HG03108 (cell line): ENCODE measurements at regions not wholly inside any gene's neighbourhood (a gene's known extent, or its start where the extent isn't known, plus 50 kb on each side); places are given as distances from the start of the nearest gene placed in this dataset.
"Not testable (repeated sequence)": the region's sequence is repeated elsewhere in the genome, so short reads cannot be mapped to it uniquely, and the experiment has no call there.

ENCODE experiments used
- ATAC-seq: cut with Tn5 transposase; IDR thresholded peaks from one replicate; pipeline ENCODE4 v1.9.1; 2021; ENCODE audit warnings: moderate library complexity; ENCODE audit not compliant: unreplicated experiment

DNA sequence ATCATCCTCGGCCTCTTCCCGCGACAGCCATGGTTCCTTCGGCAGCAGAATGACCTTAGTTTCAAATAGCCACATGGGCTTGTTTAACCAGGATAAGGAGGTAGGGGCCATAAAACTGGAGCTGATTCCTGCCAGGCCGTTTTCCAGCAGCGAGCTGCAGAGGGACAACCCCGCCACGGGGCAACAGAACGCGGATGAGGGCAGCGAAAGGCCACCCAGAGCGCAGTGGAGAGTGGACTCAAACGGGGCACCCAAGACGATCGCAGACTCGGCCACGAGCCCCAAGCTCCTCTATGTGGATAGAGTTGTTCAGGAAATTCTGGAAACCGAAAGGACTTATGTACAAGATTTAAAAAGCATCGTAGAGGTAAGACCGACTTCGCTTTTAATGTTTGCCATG is 131.8 kb upstream of the MTHFD1L start:
- no peak for ATAC-seq

DNA sequence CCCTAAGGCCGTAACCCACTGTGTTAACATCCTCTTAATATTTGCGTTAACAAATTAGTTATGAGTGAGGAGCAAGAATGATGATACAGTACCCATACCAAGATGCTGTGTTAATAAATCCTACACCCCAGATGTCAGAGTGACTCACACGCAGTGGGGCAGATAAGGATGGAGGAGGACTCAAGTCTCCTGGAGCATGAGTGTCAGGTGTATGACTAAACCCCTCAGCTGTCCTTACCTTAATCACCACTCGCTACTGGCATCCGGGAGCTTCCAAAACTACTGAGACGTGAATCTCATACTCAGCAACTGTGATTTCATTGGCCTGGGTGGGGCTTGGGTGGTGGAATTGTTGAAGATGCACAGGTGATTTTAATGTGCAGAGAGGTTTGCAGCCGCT is 131.3 kb upstream of the MTHFD1L start:
- ATAC-seq = no peak

DNA sequence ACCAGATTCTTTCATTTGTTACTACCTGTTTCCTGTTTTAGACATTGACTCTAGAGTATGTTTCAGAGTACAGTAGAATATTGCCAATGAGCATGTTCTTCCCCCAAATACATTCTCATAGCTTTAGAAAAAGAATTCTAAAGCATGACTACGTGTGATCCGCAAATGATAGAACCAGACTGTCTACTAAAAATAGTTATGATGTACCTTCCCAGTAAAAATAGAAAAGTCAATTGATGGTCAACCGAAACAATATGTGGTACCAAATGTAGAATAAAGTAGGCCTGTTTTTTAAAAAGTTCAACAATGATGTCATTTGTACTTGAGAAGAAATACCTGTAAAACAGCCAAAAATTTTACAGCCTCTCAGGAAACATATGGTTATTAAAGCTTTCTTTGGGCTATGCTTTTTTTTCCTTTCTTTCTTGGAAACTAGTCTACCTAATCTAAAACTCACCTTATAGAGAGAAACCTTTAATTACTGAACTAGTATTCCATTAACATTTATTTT is 130.1 kb upstream of the MTHFD1L start:
- no peak for ATAC-seq

GRCh38 chr6:150738092-150738629 is 127.3 kb upstream of the MTHFD1L start:
- ATAC-seq = no peak

- ATAC-seq = no peak
Observed at GRCh38 chr6:150739711-150740349, 125.7 kb upstream of the MTHFD1L start.

GRCh38 chr6:150740453-150740852 is 125.0 kb upstream of the MTHFD1L start:
- ATAC-seq = no peak

GRCh38 chr6:150741633-150742200 is 123.8 kb upstream of the MTHFD1L start:
- ATAC-seq = no peak

- ATAC-seq = no peak
Observed at GRCh38 chr6:150744522-150745260, 120.8 kb upstream of the MTHFD1L start.

GRCh38 chr6:150745896-150746295 is 119.6 kb upstream of the MTHFD1L start:
- ATAC-seq = no peak

GRCh38 chr6:150747155-150747554 is 118.3 kb upstream of the MTHFD1L start:
- no peak for ATAC-seq

- ATAC-seq = no peak
Observed at GRCh38 chr6:150749091-150749670, 116.3 kb upstream of the MTHFD1L start.

- no peak for ATAC-seq
Observed at GRCh38 chr6:150751296-150751695, 114.2 kb upstream of the MTHFD1L start.

GRCh38 chr6:150752409-150752808 is 113.1 kb upstream of the MTHFD1L start:
- no peak for ATAC-seq

DNA sequence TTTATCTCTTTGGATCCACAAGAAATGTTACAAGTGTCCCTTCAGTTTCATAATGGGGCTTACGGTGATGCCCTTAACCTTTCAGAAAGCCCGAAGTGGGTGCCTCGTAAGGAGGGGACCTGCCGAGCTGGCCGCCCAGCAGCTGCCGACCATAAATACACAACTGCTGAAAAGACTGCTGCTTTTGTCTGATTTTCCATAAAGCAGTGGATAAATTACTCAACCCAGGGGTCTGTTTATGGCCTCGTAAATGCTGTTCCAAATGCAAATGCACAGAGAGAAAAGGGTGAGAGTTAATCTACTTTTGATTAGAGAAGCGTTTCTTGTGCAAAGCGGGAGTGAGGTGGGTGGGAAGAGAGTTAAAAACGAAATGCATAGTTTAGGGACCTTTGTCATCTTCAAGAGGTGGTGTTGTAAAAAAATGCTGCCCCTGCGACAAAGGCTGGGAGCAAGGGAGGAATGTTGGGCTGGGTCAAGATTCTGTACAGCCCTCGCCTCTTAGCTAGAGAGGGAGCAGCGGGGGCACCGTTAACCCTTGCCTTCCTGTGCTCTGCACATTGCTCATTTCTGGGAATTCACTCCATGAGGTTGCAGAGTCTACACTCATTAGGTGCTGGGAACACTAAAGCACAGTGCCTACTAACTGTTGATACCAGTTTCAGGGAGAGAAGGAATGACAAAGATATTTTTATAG is 112.0 kb upstream of the MTHFD1L start:
- ATAC-seq = no peak

DNA sequence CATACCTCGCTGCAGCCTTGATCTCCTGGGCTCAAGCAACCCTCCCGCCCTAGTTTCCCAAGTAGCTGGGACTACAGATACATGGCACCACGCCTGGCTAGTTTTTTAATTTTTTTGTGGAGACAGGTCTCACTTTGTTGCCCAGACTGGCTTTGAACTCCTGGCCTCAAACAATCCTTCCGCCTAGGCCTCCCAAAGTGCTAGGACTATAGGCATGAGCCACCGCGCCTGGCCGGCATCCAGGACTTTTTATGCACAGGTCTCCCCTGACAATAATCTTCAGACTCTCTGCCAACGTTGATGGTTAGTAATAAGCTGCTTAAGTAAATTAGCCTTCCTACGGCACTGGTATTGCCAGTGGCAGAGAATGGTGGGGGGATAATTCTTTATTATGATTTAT is 110.5 kb upstream of the MTHFD1L start:
- ATAC-seq = no peak

- ATAC-seq = no peak
Observed at GRCh38 chr6:150755524-150755923, 110.0 kb upstream of the MTHFD1L start.

DNA sequence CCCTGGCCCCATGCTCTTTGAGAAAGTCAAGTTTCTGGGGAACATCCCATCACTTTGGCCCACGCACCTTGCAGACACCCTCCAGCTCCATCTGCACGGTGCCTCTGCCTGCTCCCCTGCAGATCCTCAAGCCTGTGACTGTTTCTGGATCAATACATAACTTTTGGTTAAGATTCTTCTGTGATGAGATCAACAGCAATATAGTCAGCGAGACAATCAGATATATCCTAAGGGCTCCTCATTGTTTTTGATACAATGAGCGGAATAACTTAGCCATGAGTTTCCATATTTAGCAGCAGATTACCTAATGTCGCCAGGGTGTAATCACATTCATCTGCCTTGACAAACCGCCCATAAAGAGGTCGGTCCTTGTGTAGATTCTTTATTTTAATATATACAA is 109.3 kb upstream of the MTHFD1L start:
- no peak for ATAC-seq

DNA sequence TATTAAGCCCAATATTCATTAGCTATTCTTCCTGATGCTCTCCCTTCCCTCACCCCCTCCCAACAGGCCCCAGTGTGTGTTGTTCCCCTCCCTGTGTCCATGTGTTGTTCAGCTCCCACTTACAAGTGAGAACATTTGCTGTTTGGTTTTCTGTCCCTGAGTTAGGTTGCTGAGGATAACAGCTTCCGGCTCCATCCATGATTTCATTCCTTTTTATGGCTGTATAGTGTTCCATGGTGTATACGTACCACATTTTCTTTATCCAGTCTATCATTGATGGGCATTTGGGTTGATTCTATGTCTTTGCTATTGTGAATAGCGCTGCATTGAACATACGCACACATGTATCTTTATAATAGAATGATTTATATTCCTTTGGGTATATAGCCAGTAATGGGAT is 107.7 kb upstream of the MTHFD1L start:
- not testable (repeated sequence) for ATAC-seq

GRCh38 chr6:150759483-150759882 is 106.0 kb upstream of the MTHFD1L start:
- ATAC-seq = no peak

- ATAC-seq = no peak
Observed at GRCh38 chr6:150761771-150762170, 103.7 kb upstream of the MTHFD1L start.
